Effector memory CD4-positive, alpha-beta T cell (primary cell): ENCODE measurements at regions not wholly inside any gene's neighbourhood (a gene's known extent, or its start where the extent isn't known, plus 50 kb on each side); places are given as distances from the start of the nearest gene placed in this dataset.
"Not testable (repeated sequence)": the region's sequence is repeated elsewhere in the genome, so short reads cannot be mapped to it uniquely, and the experiment has no call there.

Source experiments
- DNase-seq, 3 donors: peaks; one replicate each; pipeline ENCODE4 v3.0.0-alpha.2; 2020
- H3K27ac ChIP-seq: 2 replicates; pipeline ENCODE4 v1.7.0; 2013; ENCODE audit warnings: mild to moderate bottlenecking, low read length, moderate library complexity; ENCODE audit not compliant: insufficient read depth, poor library complexity, severe bottlenecking
- H3K27me3 ChIP-seq: replicated peaks from 2 replicates; pipeline ENCODE4 v1.7.0; 2013; ENCODE audit warnings: mild to moderate bottlenecking, low read length; ENCODE audit not compliant: insufficient read depth, control insufficient read depth, poor library complexity, severe bottlenecking
- H3K36me3 ChIP-seq: 2 replicates; pipeline ENCODE4 v1.7.0; 2013; ENCODE audit warnings: mild to moderate bottlenecking, low read length, moderate library complexity; ENCODE audit not compliant: control insufficient read depth, insufficient read depth
- H3K4me1 ChIP-seq: 2 replicates; pipeline ENCODE4 v1.7.0; 2013; ENCODE audit warnings: low read length, mild to moderate bottlenecking; ENCODE audit not compliant: control insufficient read depth, insufficient read depth, poor library complexity, severe bottlenecking
- H3K4me3 ChIP-seq: 2 replicates; pipeline ENCODE4 v1.7.0; 2013; ENCODE audit warnings: low read length, low read depth, mild to moderate bottlenecking; ENCODE audit not compliant: insufficient read depth, poor library complexity, severe bottlenecking
- H3K9me3 ChIP-seq: 2 replicates; pipeline ENCODE4 v1.7.0; 2013; ENCODE audit warnings: mild to moderate bottlenecking, low read length, moderate library complexity; ENCODE audit not compliant: control insufficient read depth

GRCh38 chr13:80705371-80706163, 364.6 kb upstream of the SPRY2 start:
- no peak overlapping the region for H3K4me3 ChIP-seq
- no peak for DNase-seq
- H3K36me3 ChIP-seq = no peaks in the 10 kb centered on the region
- H3K27me3 ChIP-seq = no peaks in the 10 kb centered on the region
- no peak overlapping the region for H3K27ac ChIP-seq
- H3K9me3 ChIP-seq = no peaks in the 10 kb centered on the region
- H3K4me1 ChIP-seq = no peaks in the 10 kb centered on the region

DNA sequence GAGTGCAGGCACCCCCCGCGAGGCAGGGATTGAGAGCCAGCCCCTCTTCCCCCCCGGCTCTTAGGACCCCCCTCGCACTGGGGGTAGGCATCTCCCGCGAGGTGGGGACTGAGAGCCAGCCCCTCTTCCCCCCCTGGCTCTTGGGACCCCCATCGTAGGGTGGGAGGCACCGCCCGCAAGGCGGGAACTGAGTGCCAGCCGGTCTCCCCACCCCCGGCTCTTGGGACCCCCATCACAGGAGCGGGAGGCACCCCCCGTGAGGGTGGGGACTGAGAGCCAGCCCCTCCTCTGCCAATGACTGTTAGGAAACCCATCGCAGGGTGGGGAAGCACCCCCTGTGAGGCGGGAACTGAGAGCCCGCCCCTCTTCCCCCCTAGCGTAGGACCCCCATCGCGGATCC, 363.4 kb upstream of the SPRY2 start:
- Histone ChIP-seq H3K27ac (no peak overlapping the region), H3K27me3 (no peaks in the 10 kb centered on the region), H3K4me3 (no peak overlapping the region)

DNA sequence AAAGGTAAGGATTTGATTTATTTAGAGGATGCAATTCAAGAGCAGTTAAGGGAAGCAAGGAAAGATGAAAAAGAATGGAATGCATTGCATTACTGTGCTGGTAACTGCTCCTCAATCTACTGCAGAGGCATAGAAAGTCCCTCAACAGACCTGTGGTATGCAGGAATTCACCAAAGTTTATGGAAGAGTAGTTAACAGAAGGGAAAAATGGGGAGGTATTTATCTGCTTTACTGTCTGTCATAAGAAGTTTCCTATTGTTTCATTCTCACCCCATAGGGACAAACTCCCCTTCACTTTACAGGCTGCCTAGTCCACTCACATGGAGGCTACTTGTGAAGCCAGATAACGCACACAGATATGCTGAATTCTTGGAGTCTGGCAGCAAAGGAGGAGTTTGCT, 354.9 kb upstream of the SPRY2 start:
- no peaks in the 10 kb centered on the region for H3K9me3 ChIP-seq
- no peaks in the 10 kb centered on the region for H3K27me3 ChIP-seq

More for the DNA sequence above, 363.4 kb upstream of the SPRY2 start:
- H3K36me3 ChIP-seq = no peaks in the 10 kb centered on the region
- H3K4me1 ChIP-seq = no peaks in the 10 kb centered on the region
- no peaks in the 10 kb centered on the region for H3K9me3 ChIP-seq
- DNase-seq = no peak

DNA sequence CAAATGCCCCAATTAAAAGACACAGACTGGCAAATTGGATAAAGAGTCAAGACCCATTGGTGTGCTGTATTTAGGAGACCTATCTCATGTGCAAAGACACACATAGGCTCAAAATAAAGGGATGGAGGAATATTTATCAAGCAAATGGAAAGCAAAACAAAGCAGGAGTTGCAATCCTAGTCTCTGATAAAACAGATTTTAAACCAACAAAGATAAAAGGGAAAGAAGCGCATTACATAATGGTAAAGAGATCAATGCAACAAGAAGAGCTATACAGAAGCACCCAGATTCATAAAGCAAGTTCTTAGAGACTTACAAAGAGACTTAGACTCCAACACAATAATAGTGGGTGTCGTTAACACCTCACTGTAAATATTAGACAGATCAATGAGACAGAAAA, 350.9 kb upstream of the SPRY2 start:
- H3K4me3 ChIP-seq, H3K27me3 ChIP-seq, H3K36me3 ChIP-seq, DNase-seq, H3K27ac ChIP-seq, H3K4me1 ChIP-seq, H3K9me3 ChIP-seq: not testable (repeated sequence)

More for the DNA sequence above, 354.9 kb upstream of the SPRY2 start:
- no peaks in the 10 kb centered on the region for H3K4me1 ChIP-seq
- H3K36me3 ChIP-seq = no peaks in the 10 kb centered on the region
- no peak overlapping the region for H3K4me3 ChIP-seq
- no peak overlapping the region for H3K27ac ChIP-seq
- DNase-seq = no peak

DNA sequence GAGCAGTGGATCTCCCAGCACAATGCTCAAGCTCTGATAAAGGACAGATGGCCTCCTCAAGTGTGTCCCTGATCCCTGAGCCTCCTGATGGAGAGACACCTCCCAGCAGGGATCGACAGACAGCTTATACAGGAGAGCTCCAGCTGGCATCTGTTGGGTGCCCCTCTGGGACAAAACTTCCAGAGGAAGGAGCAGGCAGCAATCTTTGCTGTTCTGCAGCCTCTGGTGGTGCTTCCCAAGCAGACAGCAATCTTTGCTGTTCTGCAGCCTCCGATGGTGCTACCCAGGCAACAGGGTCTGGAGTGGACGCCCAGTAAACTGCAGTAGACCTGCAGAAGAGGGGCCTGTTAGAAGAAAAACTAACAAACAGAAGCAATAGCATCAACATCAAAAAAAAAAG, 349.3 kb upstream of the SPRY2 start:
- H3K4me3 ChIP-seq = no peak overlapping the region
- H3K27me3 ChIP-seq = no peaks in the 10 kb centered on the region
- no peak for DNase-seq
- H3K4me1 ChIP-seq = no peaks in the 10 kb centered on the region
- no peak overlapping the region for H3K27ac ChIP-seq
- no peaks in the 10 kb centered on the region for H3K36me3 ChIP-seq
- H3K9me3 ChIP-seq = no peaks in the 10 kb centered on the region

DNA sequence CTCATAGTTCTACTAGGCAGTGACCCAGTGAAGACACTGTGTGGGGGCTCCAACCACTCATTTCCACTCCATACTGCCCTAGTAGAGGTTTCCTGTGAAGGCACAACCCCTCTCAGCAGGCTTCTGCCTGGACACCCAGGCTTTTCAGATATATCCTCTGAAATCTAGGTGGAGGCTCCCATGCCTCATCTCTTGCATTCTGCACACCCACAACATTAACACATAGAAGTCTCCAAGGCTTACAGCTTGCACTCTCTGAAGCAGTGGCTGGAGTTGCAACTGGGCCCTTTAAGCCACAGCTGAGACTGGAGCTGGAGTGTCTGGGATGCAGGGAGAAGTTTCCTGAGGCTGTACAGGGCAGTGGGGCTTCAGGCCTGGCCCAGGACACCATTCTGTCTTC, 347.7 kb upstream of the SPRY2 start:
- H3K36me3 ChIP-seq = no peaks in the 10 kb centered on the region
- no peaks in the 10 kb centered on the region for H3K27me3 ChIP-seq
- no peaks in the 10 kb centered on the region for H3K9me3 ChIP-seq
- H3K4me3 ChIP-seq = no peak overlapping the region
- no peak overlapping the region for H3K27ac ChIP-seq
- no peak for DNase-seq
- H3K4me1 ChIP-seq = no peaks in the 10 kb centered on the region

DNA sequence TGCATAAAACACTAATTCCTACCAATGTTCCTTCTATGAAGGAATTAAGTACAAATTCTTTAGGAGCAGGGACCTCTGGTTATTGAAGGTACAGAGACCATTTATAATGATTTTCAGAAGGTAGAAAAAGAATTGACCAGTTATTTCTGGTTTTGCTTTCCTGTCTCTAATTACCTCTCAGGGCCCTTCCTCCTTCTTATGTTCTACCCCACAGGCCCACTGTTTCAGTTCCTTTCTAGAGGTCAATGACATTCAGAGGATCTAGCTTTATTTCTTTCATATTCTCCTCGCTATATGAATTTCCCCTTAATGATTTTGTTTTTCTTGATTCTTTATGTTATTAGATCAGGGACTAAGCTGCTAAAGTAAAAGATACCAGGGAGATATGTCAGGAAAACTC, 345.0 kb upstream of the SPRY2 start:
- no peaks in the 10 kb centered on the region for H3K27me3 ChIP-seq
- H3K36me3 ChIP-seq = no peaks in the 10 kb centered on the region
- no peak for DNase-seq
- no peak overlapping the region for H3K27ac ChIP-seq
- H3K4me1 ChIP-seq = no peaks in the 10 kb centered on the region
- H3K4me3 ChIP-seq = no peak overlapping the region
- H3K9me3 ChIP-seq = no peaks in the 10 kb centered on the region

GRCh38 chr13:80684217-80684991, 343.5 kb upstream of the SPRY2 start:
- DNase-seq = no peak
- Histone ChIP-seq H3K4me3 (no peak overlapping the region), H3K9me3 (no peaks in the 10 kb centered on the region)

DNA sequence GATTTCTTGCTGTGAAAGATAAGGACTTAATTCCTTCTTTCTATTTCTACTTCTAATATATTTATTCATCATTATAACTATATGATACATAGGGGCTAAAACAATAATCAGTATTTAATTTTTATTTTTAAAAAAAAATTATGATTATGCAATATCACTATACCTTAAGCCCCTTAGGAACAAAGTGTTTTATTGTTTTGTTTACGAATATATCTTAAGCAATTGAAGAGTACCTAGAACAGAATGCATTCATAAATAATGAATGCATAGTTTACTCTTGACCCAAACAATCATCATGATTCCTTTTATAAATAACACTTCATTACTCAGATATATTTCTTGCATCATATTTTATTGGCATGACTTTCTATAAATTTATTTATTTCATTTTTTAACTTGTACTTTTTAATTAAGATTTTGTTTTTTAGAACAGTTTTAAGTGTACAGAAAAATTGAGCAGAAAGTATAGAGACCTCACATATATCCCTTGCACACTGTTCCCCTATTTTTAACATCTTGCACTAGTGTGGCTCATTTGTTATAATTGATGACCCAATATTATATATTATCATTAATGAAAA, 339.9 kb upstream of the SPRY2 start:
- Histone ChIP-seq H3K4me1 (no peaks in the 10 kb centered on the region), H3K27ac (no peak overlapping the region), H3K4me3 (no peak overlapping the region), H3K9me3 (no peaks in the 10 kb centered on the region), H3K27me3 (no peaks in the 10 kb centered on the region), H3K36me3 (no peaks in the 10 kb centered on the region)
- DNase-seq = no peak

More at GRCh38 chr13:80684217-80684991, 343.5 kb upstream of the SPRY2 start:
- H3K4me1 ChIP-seq = no peaks in the 10 kb centered on the region
- H3K36me3 ChIP-seq = no peaks in the 10 kb centered on the region
- H3K27me3 ChIP-seq = no peaks in the 10 kb centered on the region
- no peak overlapping the region for H3K27ac ChIP-seq

- Histone ChIP-seq H3K36me3 (no peaks in the 10 kb centered on the region), H3K27ac (no peak overlapping the region), H3K4me3 (no peak overlapping the region), H3K4me1 (no peaks in the 10 kb centered on the region), H3K27me3 (no peaks in the 10 kb centered on the region), H3K9me3 (no peaks in the 10 kb centered on the region)
- no peak for DNase-seq
These were observed 338.5 kb upstream of the SPRY2 start for GRCh38 chr13:80679423-80679822.
